HG02885 (cell line): ENCODE measurements at regions not wholly inside any gene's neighbourhood (a gene's known extent, or its start where the extent isn't known, plus 50 kb on each side); places are given as distances from the start of the nearest gene placed in this dataset.
"Not testable (repeated sequence)": the region's sequence is repeated elsewhere in the genome, so short reads cannot be mapped to it uniquely, and the experiment has no call there.

Source experiments
- ATAC-seq: cut with Tn5 transposase; IDR thresholded peaks from one replicate; pipeline ENCODE4 v1.9.1; 2021; ENCODE audit warnings: mild to moderate bottlenecking; ENCODE audit not compliant: unreplicated experiment, poor library complexity

GRCh38 chr6:90716376-90716775 lies 129.5 kb upstream of the MAP3K7 start:
- no peak for ATAC-seq

- ATAC-seq: no peak
Measured at GRCh38 chr6:90715093-90715655, 128.3 kb upstream of the MAP3K7 start.

GRCh38 chr6:90714319-90714718 lies 127.4 kb upstream of the MAP3K7 start:
- no peak for ATAC-seq

- no peak for ATAC-seq
Measured at GRCh38 chr6:90712114-90712513, 125.2 kb upstream of the MAP3K7 start.

GRCh38 chr6:90709431-90709996 lies 122.6 kb upstream of the MAP3K7 start:
- ATAC-seq: no peak

GRCh38 chr6:90708206-90708737 lies 121.4 kb upstream of the MAP3K7 start:
- no peak for ATAC-seq

GRCh38 chr6:90707246-90707645 lies 120.4 kb upstream of the MAP3K7 start:
- no peak for ATAC-seq

- ATAC-seq: no peak
Measured at GRCh38 chr6:90703336-90703735, 116.5 kb upstream of the MAP3K7 start.

- no peak for ATAC-seq
Measured at GRCh38 chr6:90701926-90702325, 115.1 kb upstream of the MAP3K7 start.

GRCh38 chr6:90701146-90701781 lies 114.4 kb upstream of the MAP3K7 start:
- ATAC-seq: peak; percentile 94

GRCh38 chr6:90695316-90695715 lies 108.4 kb upstream of the MAP3K7 start:
- ATAC-seq: no peak

- ATAC-seq: no peak
Measured at GRCh38 chr6:90694802-90695201, 107.9 kb upstream of the MAP3K7 start.

GRCh38 chr6:90691823-90692222 lies 105.0 kb upstream of the MAP3K7 start:
- ATAC-seq: no peak

- ATAC-seq: no peak
Measured at GRCh38 chr6:90689172-90689571, 102.3 kb upstream of the MAP3K7 start.

- no peak for ATAC-seq
Measured at GRCh38 chr6:90687775-90688380, 101.0 kb upstream of the MAP3K7 start.

GRCh38 chr6:90681863-90682262 lies 95.0 kb upstream of the MAP3K7 start:
- no peak for ATAC-seq

GRCh38 chr6:90678049-90678779 lies 91.3 kb upstream of the MAP3K7 start:
- ATAC-seq: no peak

GRCh38 chr6:90677440-90677839 lies 90.6 kb upstream of the MAP3K7 start:
- ATAC-seq: no peak

- no peak for ATAC-seq
Measured at GRCh38 chr6:90676516-90677300, 89.8 kb upstream of the MAP3K7 start.

GRCh38 chr6:90675107-90675506 lies 88.2 kb upstream of the MAP3K7 start:
- ATAC-seq: not testable (repeated sequence)
